Fibroblast of lung (primary cell): ENCODE measurements at regions not wholly inside any gene's neighbourhood (a gene's known extent, or its start where the extent isn't known, plus 50 kb on each side); places are given as distances from the start of the nearest gene placed in this dataset.

Experiments
- DNase-seq, 2 donors: peaks; one replicate each; pipeline versions ENCODE4 v3.0.0 to v3.0.0-alpha.2; 2010; ENCODE audit warnings: low read depth in 2 of 2
- H2AFZ ChIP-seq: 2 replicates; pipeline ENCODE4 v1.5.1; 2012; ENCODE audit warnings: low read length, control low read depth, inconsistent platforms
- H3K27ac ChIP-seq: 2 replicates; pipeline ENCODE4 v1.5.1; 2011; ENCODE audit warnings: low read length, control low read depth; ENCODE audit not compliant: insufficient read depth
- H3K27me3 ChIP-seq: 2 replicates; pipeline ENCODE4 v1.5.1; 2011; ENCODE audit warnings: mild to moderate bottlenecking, low read length; ENCODE audit not compliant: control insufficient read depth, insufficient read depth
- H3K36me3 ChIP-seq: 2 replicates; pipeline ENCODE4 v1.5.1; 2011; ENCODE audit warnings: low read length; ENCODE audit not compliant: control insufficient read depth, insufficient read depth
- H3K4me1 ChIP-seq: 2 replicates; pipeline ENCODE4 v1.5.1; 2011; ENCODE audit warnings: low read length; ENCODE audit not compliant: control insufficient read depth, insufficient read depth; ENCODE audit errors: extremely low read depth
- H3K4me2 ChIP-seq: 2 replicates; pipeline ENCODE4 v1.5.1; 2011; ENCODE audit warnings: low read length, control low read depth; ENCODE audit not compliant: insufficient read depth; ENCODE audit errors: extremely low read depth
- H3K4me3 ChIP-seq, 4 experiments: fragments of 200-600 bp in 1 of 4; sonication (generic) in 1 of 4; replicated peaks in 1 of 4; 2 replicates each; pipeline ENCODE4 v1.5.1; 2011 to 2016; ENCODE audit warnings: low read length in 4 of 4, low read depth in 3 of 4, mild to moderate bottlenecking in 3 of 4, control low read depth in 2 of 4, inconsistent platforms in 1 of 4, mixed read lengths in 1 of 4; ENCODE audit not compliant: insufficient read depth in 1 of 4; ENCODE audit errors: control extremely low read depth in 1 of 4
- H3K79me2 ChIP-seq: 2 replicates; pipeline ENCODE4 v1.5.1; 2012; ENCODE audit warnings: mild to moderate bottlenecking, low read length, inconsistent platforms; ENCODE audit not compliant: control insufficient read depth, insufficient read depth
- H3K9ac ChIP-seq: 2 replicates; pipeline ENCODE4 v1.5.1; 2011; ENCODE audit warnings: mild to moderate bottlenecking, low read length, control low read depth; ENCODE audit not compliant: insufficient read depth
- H3K9me3 ChIP-seq: 2 replicates; pipeline ENCODE4 v1.5.1; 2012; ENCODE audit warnings: low read depth, low read length; ENCODE audit not compliant: control insufficient read depth, insufficient read depth
- H4K20me1 ChIP-seq: 2 replicates; pipeline ENCODE4 v1.5.1; 2011; ENCODE audit warnings: low read length; ENCODE audit not compliant: control insufficient read depth, insufficient read depth; ENCODE audit errors: extremely low read depth
- EZH2 ChIP-seq: IDR thresholded peaks from 2 replicates; pipeline ENCODE4 v1.5.1; 2012; ENCODE audit warnings: low read length, control low read depth, mild to moderate bottlenecking; ENCODE audit errors: missing control alignments
- TF ChIP-seq, protein P1 (sequence below), 2 donors: IDR thresholded peaks in 1 of 2; conservative IDR thresholded peaks in 1 of 2; 1 replicate in 1 of 2; 2 replicates in 1 of 2; pipeline ENCODE4 v1.5.1; 2011 to 2012; ENCODE audit warnings: low read length in 2 of 2, control low read depth in 1 of 2, inconsistent platforms in 1 of 2, low read depth in 1 of 2, mild to moderate bottlenecking in 1 of 2

DNA sequence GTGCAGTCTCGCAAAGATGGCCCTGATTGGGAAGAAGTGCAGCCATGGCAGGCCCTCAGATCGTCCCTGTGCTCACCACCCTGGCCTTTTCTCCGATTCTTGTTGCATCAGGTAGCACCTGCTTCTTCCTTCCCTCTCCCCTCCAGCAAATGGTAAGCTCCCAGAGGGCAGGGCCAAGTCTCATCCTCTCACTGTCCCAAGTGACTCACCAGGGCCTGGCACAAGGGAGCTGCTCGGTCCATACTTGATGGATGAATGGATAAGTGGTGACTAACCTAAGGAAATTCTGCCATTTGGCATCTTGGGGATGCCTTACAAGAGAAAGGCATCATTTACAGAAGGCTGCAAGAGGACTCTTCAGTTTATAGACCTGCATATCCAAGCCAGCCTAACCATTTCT, 84.9 kb downstream of the ZIC5 start:
- no peak overlapping the region for H3K4me3 ChIP-seq
- no peaks in the 10 kb centered on the region for H3K79me2 ChIP-seq
- TF ChIP-seq, protein P1, sequence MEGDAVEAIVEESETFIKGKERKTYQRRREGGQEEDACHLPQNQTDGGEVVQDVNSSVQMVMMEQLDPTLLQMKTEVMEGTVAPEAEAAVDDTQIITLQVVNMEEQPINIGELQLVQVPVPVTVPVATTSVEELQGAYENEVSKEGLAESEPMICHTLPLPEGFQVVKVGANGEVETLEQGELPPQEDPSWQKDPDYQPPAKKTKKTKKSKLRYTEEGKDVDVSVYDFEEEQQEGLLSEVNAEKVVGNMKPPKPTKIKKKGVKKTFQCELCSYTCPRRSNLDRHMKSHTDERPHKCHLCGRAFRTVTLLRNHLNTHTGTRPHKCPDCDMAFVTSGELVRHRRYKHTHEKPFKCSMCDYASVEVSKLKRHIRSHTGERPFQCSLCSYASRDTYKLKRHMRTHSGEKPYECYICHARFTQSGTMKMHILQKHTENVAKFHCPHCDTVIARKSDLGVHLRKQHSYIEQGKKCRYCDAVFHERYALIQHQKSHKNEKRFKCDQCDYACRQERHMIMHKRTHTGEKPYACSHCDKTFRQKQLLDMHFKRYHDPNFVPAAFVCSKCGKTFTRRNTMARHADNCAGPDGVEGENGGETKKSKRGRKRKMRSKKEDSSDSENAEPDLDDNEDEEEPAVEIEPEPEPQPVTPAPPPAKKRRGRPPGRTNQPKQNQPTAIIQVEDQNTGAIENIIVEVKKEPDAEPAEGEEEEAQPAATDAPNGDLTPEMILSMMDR (conservative IDR thresholded peaks at IDR 0.05 in 1 of 2, IDR thresholded peaks at IDR 0.05 in 1 of 2; ENCODE audit: low read depth in 1 of 2, low read length in 2 of 2) = no peak
- no peak for TF ChIP-seq EZH2
- no peaks in the 10 kb centered on the region for H3K9me3 ChIP-seq
- no peak overlapping the region for H3K9ac ChIP-seq
- H2AFZ ChIP-seq = no peak overlapping the region
- H3K4me1 ChIP-seq = no peaks in the 10 kb centered on the region
- no peak overlapping the region for H3K4me2 ChIP-seq
- no peak overlapping the region for H3K27ac ChIP-seq
- peak in 1 of 2 donors; percentile 3 for DNase-seq
- no peaks in the 10 kb centered on the region for H3K27me3 ChIP-seq
- no peaks in the 10 kb centered on the region for H4K20me1 ChIP-seq
- H3K36me3 ChIP-seq = no peaks in the 10 kb centered on the region

DNA sequence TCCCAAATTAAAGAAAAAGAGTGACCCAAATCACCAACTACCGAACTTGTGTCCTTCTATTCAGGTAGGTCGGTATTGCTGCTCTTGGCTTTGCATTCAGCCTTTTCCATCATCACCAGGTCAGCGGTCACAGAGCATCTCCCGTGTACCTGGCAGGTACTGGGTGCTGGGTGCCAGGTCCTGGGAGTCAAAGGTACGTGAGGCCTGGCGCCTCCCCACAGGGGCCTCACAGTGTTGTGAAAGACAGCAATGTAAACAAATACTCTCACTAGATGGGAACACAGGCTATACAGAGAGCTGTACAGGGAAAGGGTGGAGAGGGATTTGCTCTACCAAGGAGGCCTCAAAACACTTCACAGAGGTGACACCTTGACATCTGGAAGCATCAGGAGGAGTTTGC, 86.7 kb downstream of the ZIC5 start:
- H3K27me3 ChIP-seq = no peaks in the 10 kb centered on the region
- no peak overlapping the region for H2AFZ ChIP-seq
- no peak overlapping the region for H3K27ac ChIP-seq
- no peak for DNase-seq
- H3K9me3 ChIP-seq = no peaks in the 10 kb centered on the region
- no peak for TF ChIP-seq EZH2
- TF ChIP-seq, protein P1 (conservative IDR thresholded peaks at IDR 0.05 in 1 of 2, IDR thresholded peaks at IDR 0.05 in 1 of 2; ENCODE audit: low read depth in 1 of 2, low read length in 2 of 2) = no peak
- no peak overlapping the region for H3K4me2 ChIP-seq
- no peak overlapping the region for H3K4me3 ChIP-seq
- no peaks in the 10 kb centered on the region for H3K79me2 ChIP-seq
- H3K9ac ChIP-seq = no peak overlapping the region
- no peaks in the 10 kb centered on the region for H3K4me1 ChIP-seq
- H4K20me1 ChIP-seq = no peaks in the 10 kb centered on the region
- H3K36me3 ChIP-seq = no peaks in the 10 kb centered on the region

DNA sequence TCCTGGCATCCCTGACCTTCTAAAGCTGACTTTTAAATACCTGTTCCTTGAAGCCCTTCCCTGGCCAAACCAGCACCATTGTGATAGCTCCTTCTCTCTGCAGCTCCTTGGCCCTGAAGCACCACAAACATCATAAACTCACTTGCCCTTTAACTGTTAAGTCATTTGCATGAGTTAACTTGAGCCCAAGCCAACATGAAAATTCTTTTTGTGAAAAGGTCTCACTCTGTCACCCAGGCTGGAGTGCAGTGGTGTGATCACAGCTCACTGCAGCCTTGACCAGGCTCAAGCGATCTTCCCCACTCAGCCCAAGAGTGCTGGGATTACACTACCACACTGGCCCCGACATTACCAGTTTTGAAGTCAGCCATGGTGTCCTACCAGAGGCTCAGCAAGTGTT, 87.8 kb downstream of the ZIC5 start:
- no peak for DNase-seq
- Histone ChIP-seq H3K4me1 (no peaks in the 10 kb centered on the region), H4K20me1 (no peaks in the 10 kb centered on the region), H3K27me3 (no peaks in the 10 kb centered on the region), H3K27ac (no peak overlapping the region), H3K9me3 (no peaks in the 10 kb centered on the region), H3K4me3 (no peak overlapping the region), H3K9ac (no peak overlapping the region), H2AFZ (no peak overlapping the region), H3K36me3 (no peaks in the 10 kb centered on the region), H3K79me2 (no peaks in the 10 kb centered on the region), H3K4me2 (no peak overlapping the region)
- TF ChIP-seq, protein P1 (conservative IDR thresholded peaks at IDR 0.05 in 1 of 2, IDR thresholded peaks at IDR 0.05 in 1 of 2; ENCODE audit: low read depth in 1 of 2, low read length in 2 of 2) = no peak
- TF ChIP-seq EZH2 = no peak
